OCI-LY1 (cell line): ENCODE measurements at regions not wholly inside any gene's neighbourhood (a gene's known extent, or its start where the extent isn't known, plus 50 kb on each side); places are given as distances from the start of the nearest gene placed in this dataset.

Source experiments
- H2AFZ ChIP-seq: fragments of 200-600 bp; sonication (generic), shearing (Covaris generic); 2 replicates; pipeline ENCODE4 v1.6.0; 2014; ENCODE audit warnings: antibody characterized with exemption, mild to moderate bottlenecking, low read length
- H3F3A ChIP-seq: fragments of 200-600 bp; sonication (generic), shearing (Covaris generic); 2 replicates; pipeline ENCODE4 v1.6.0; 2014; ENCODE audit warnings: mild to moderate bottlenecking, antibody characterized with exemption, low read length, moderate library complexity; ENCODE audit not compliant: insufficient read depth
- H3K27ac ChIP-seq: fragments of 200-600 bp; sonication (generic); 2 replicates; pipeline ENCODE4 v1.5.1; 2014; ENCODE audit warnings: low read length, mixed run types, mild to moderate bottlenecking, low read depth; ENCODE audit not compliant: poor library complexity, severe bottlenecking
- H3K27me3 ChIP-seq: fragments of 200-600 bp; sonication (generic); 2 replicates; pipeline ENCODE4 v1.6.0; 2014; ENCODE audit warnings: antibody characterized with exemption, mild to moderate bottlenecking, low read length, moderate library complexity; ENCODE audit not compliant: insufficient read depth
- H3K36me3 ChIP-seq: fragments of 200-600 bp; sonication (generic); 2 replicates; pipeline ENCODE4 v1.6.1; 2014; ENCODE audit warnings: mild to moderate bottlenecking, antibody characterized with exemption, low read length, moderate library complexity, mixed read lengths; ENCODE audit not compliant: insufficient read depth
- H3K4me1 ChIP-seq: fragments of 200-600 bp; sonication (generic); 2 replicates; pipeline ENCODE4 v1.5.1; 2014; ENCODE audit warnings: mild to moderate bottlenecking, low read length, moderate library complexity; ENCODE audit not compliant: insufficient read depth, severe bottlenecking
- H3K4me2 ChIP-seq: fragments of 200-600 bp; sonication (generic), shearing (Covaris generic); 2 replicates; pipeline ENCODE4 v1.6.1; 2014; ENCODE audit warnings: low read length
- H3K4me3 ChIP-seq: fragments of 200-600 bp; sonication (generic); 2 replicates; pipeline ENCODE4 v1.5.1; 2014; ENCODE audit warnings: low read length, low read depth, mild to moderate bottlenecking, mixed read lengths; ENCODE audit not compliant: poor library complexity, severe bottlenecking
- H3K79me2 ChIP-seq: fragments of 200-600 bp; shearing (Covaris generic); 2 replicates; pipeline ENCODE4 v1.6.1; 2016; ENCODE audit warnings: mixed run types, low read length, mixed read lengths; ENCODE audit not compliant: insufficient read depth
- H3K9ac ChIP-seq: fragments of 200-600 bp; sonication (generic), shearing (Covaris generic); 2 replicates; pipeline ENCODE4 v1.6.1; 2014; ENCODE audit warnings: mild to moderate bottlenecking, low read length, mixed read lengths
- H3K9me2 ChIP-seq: fragments of 200-600 bp; sonication (generic), shearing (Covaris generic); 2 replicates; pipeline ENCODE4 v1.6.1; 2014; ENCODE audit warnings: low read depth, mild to moderate bottlenecking, low read length, mixed read lengths
- H3K9me3 ChIP-seq: fragments of 200-600 bp; shearing (Covaris generic); 2 replicates; pipeline ENCODE4 v1.6.1; 2014; ENCODE audit warnings: low read length, mixed read lengths
- H4K20me1 ChIP-seq: fragments of 200-600 bp; sonication (generic), shearing (Covaris generic); 2 replicates; pipeline ENCODE4 v1.6.0; 2016; ENCODE audit warnings: mild to moderate bottlenecking, low read length; ENCODE audit not compliant: insufficient read depth
- EZH2 ChIP-seq: fragments of 200-600 bp; sonication (generic), shearing (Covaris generic); IDR thresholded peaks from 2 replicates; pipeline ENCODE4 v1.8.0; 2017; ENCODE audit warnings: borderline replicate concordance, mixed run types, mild to moderate bottlenecking, antibody characterized with exemption, low read length, moderate library complexity, mixed read lengths
- TF ChIP-seq, protein P1 (sequence below): fragments of 200-600 bp; sonication (generic), shearing (Covaris generic); IDR thresholded peaks from 2 replicates; pipeline ENCODE4 v1.5.1; 2017; ENCODE audit warnings: mild to moderate bottlenecking, antibody characterized with exemption, low read length, moderate library complexity, mixed read lengths

DNA sequence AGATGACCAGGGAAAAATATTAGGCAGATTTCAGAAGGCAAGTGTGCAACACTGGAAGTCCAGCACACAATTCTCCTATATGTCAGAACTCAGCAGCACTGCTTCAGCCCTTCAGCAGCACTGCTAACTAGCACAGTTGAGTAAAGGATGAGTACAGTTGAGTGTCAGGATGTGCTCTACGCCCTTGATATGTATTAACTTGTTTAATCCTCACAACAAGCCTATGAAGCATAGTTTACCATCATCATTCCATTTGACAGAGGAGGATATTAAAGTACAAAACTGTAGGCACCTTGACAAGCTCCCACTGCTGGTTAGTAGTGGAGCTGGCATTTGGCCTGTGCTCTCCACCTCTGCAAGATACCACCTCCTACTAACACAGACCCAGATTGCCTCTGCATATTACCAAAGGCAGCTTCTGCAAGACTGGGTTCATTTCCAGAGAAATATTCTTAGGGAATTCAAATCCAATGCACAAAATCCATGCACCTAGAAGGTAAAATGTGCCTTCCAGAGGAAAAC is 230.8 kb downstream of the ANAPC1 start:
- H3K4me1 ChIP-seq: peaks cover 9% of the 10 kb centered on the region
- no peak overlapping the region for H3K9ac ChIP-seq
- H3K9me3 ChIP-seq: peaks cover 13% of the 10 kb centered on the region; the same call in 1 of the 2 replicates
- no peaks in the 10 kb centered on the region for H3K9me2 ChIP-seq
- H3F3A ChIP-seq: no peaks in the 10 kb centered on the region
- no peak overlapping the region for H3K4me3 ChIP-seq
- H4K20me1 ChIP-seq: no peaks in the 10 kb centered on the region
- TF ChIP-seq EZH2: no peak
- TF ChIP-seq, protein P1, sequence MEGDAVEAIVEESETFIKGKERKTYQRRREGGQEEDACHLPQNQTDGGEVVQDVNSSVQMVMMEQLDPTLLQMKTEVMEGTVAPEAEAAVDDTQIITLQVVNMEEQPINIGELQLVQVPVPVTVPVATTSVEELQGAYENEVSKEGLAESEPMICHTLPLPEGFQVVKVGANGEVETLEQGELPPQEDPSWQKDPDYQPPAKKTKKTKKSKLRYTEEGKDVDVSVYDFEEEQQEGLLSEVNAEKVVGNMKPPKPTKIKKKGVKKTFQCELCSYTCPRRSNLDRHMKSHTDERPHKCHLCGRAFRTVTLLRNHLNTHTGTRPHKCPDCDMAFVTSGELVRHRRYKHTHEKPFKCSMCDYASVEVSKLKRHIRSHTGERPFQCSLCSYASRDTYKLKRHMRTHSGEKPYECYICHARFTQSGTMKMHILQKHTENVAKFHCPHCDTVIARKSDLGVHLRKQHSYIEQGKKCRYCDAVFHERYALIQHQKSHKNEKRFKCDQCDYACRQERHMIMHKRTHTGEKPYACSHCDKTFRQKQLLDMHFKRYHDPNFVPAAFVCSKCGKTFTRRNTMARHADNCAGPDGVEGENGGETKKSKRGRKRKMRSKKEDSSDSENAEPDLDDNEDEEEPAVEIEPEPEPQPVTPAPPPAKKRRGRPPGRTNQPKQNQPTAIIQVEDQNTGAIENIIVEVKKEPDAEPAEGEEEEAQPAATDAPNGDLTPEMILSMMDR: peak; percentile 19; the same call in 1 of the 2 replicates
- peaks cover 5% of the 10 kb centered on the region; the same call in 1 of the 2 replicates for H3K36me3 ChIP-seq
- no peaks in the 10 kb centered on the region for H3K79me2 ChIP-seq
- no peaks in the 10 kb centered on the region for H3K27me3 ChIP-seq
- H2AFZ ChIP-seq: no peak overlapping the region
- no peak overlapping the region for H3K4me2 ChIP-seq
- no peak overlapping the region for H3K27ac ChIP-seq

DNA sequence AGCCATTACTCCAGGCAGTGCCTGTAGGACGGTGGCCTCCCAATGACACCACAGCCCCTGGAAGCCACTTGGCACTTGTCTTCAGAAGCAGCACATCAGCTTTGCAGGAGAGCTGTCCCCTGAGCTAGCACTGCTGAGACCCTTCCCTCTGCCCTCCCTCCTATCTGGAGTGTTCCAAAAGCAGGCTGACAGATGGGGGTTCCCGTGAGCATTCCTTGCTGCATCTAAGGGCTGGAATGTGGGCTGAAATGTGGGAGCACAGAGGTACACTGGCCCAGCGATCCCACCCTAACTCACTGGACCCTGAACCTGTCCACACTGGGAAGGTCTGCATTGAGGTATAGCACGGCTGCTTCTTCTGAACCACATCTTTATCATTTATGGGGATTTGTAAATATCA is 230.1 kb downstream of the ANAPC1 start:
- Histone ChIP-seq H3F3A (no peaks in the 10 kb centered on the region), H3K27me3 (no peaks in the 10 kb centered on the region), H3K27ac (no peak overlapping the region), H3K9ac (no peak overlapping the region), H3K4me1 (peaks cover 9% of the 10 kb centered on the region), H4K20me1 (no peaks in the 10 kb centered on the region), H2AFZ (no peak overlapping the region), H3K4me2 (no peak overlapping the region), H3K36me3 (peaks cover 5% of the 10 kb centered on the region; the same call in 1 of the 2 replicates), H3K9me2 (no peaks in the 10 kb centered on the region), H3K4me3 (no peak overlapping the region), H3K9me3 (peaks cover 9% of the 10 kb centered on the region; the same call in 1 of the 2 replicates), H3K79me2 (no peaks in the 10 kb centered on the region)
- no peak for TF ChIP-seq EZH2
- TF ChIP-seq, protein P1: no peak

DNA sequence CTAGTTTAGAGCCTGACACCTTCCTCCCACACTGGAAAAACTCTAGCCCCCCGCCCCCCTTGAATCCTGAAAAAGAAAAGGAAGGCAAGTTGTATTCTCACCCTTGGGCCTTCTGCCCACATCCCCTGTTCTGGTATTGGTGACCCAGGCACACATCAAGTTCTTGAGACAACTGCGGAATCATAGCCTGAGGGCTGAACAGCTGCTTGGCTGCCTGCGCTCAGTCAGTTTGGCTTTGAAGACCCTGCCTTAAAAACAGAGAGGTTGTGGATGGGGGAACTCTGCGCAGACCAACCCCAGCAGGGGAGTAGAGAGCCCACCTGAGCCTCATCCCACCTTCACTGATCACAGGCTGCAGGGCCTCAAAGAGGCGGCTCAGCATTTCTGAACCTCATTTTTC is 229.2 kb downstream of the ANAPC1 start:
- no peak overlapping the region for H3K4me3 ChIP-seq
- H3F3A ChIP-seq: no peaks in the 10 kb centered on the region
- H3K4me1 ChIP-seq: peaks cover 19% of the 10 kb centered on the region
- H3K36me3 ChIP-seq: peaks cover 5% of the 10 kb centered on the region; the same call in 1 of the 2 replicates
- no peak overlapping the region for H3K9ac ChIP-seq
- no peak overlapping the region for H3K27ac ChIP-seq
- no peaks in the 10 kb centered on the region for H4K20me1 ChIP-seq
- no peaks in the 10 kb centered on the region for H3K27me3 ChIP-seq
- TF ChIP-seq, protein P1: no peak
- TF ChIP-seq EZH2: no peak
- H2AFZ ChIP-seq: no peak overlapping the region
- no peaks in the 10 kb centered on the region for H3K79me2 ChIP-seq
- peaks cover 9% of the 10 kb centered on the region; the same call in 1 of the 2 replicates for H3K9me3 ChIP-seq
- H3K4me2 ChIP-seq: no peak overlapping the region
- H3K9me2 ChIP-seq: no peaks in the 10 kb centered on the region
